ENCODE measurements at regions not wholly inside any gene's neighbourhood (a gene's known extent, or its start where the extent isn't known, plus 50 kb on each side); places are given as distances from the start of the nearest gene placed in this dataset.

DNA sequence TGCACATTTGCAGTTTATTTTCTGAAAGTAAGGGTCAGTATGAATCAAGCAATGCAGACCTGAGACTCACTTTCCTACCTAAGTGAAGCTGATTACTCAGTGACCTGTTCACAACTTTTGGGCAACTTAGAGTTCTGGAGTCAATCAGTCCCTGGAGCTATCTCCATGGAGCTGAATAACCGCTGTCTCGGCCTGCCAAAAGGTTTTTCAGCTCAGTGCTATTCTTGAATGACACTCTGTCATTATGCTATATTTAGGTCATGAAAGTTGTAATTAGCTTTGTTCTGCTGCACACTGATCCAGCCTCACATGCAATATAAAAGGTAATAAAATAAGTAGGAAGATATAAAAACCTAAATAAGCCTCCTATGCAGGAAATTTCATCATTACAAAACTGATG is 356.0 kb downstream of the BMP2 start:
- H3K27ac ChIP-seq (ENCODE audit: low read depth in 1 of 2, low read length in 1 of 2) = peak overlapping the region in 1 of 2 donors; percentile 60
- DNase-seq = no peak
- no peaks in the 10 kb centered on the region for H3K9me3 ChIP-seq (ENCODE audit: control insufficient read depth in 4 of 4, insufficient read depth in 3 of 4, low read length in 3 of 4)
- H3K4me3 ChIP-seq = no peak overlapping the region
- TF ChIP-seq, protein P1, sequence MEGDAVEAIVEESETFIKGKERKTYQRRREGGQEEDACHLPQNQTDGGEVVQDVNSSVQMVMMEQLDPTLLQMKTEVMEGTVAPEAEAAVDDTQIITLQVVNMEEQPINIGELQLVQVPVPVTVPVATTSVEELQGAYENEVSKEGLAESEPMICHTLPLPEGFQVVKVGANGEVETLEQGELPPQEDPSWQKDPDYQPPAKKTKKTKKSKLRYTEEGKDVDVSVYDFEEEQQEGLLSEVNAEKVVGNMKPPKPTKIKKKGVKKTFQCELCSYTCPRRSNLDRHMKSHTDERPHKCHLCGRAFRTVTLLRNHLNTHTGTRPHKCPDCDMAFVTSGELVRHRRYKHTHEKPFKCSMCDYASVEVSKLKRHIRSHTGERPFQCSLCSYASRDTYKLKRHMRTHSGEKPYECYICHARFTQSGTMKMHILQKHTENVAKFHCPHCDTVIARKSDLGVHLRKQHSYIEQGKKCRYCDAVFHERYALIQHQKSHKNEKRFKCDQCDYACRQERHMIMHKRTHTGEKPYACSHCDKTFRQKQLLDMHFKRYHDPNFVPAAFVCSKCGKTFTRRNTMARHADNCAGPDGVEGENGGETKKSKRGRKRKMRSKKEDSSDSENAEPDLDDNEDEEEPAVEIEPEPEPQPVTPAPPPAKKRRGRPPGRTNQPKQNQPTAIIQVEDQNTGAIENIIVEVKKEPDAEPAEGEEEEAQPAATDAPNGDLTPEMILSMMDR (IDR thresholded peaks at IDR 0.05; ENCODE audit: control extremely low read depth, extremely low read depth) = no peak
- no peak for ATAC-seq (ENCODE audit: insufficient read depth, low FRiP score)
- WGBS, 2 donors = 93 to 95% methylated on average over 2 of the region's 2 CpGs
- H3K27me3 ChIP-seq (ENCODE audit: control insufficient read depth in 3 of 3, insufficient read depth in 3 of 3, low read length in 2 of 3) = no peaks in the 10 kb centered on the region
- peaks cover 0 to 6% (median 0%) of the 10 kb centered on the region in 5 donors for H3K4me1 ChIP-seq (ENCODE audit: control insufficient read depth in 5 of 5, insufficient read depth in 5 of 5, low read length in 5 of 5)
- H3K36me3 ChIP-seq (ENCODE audit: control insufficient read depth in 4 of 4, insufficient read depth in 4 of 4, low read length in 4 of 4) = no peaks in the 10 kb centered on the region
- H3K9ac ChIP-seq (ENCODE audit: insufficient read depth in 1 of 2, low read length in 2 of 2) = no peak overlapping the region

DNA sequence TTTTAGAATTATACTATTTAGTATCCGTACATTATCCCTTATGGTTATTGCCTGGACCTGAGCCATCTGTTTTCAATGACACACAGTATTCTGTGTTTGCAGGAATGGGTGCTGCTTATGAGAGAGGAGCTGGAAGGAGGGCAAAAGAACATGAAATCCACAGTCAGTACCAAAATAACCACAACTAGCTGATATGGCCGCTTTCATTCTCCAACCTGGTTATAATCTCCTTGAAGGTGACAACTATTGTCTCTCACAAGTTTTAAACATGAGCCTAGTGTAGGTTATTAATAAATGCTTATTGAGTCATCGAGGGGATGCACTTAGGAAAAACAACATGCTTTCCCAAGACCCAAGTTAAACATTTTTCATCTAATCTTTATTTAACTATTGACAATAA is 356.6 kb downstream of the BMP2 start:
- WGBS, 2 donors = 84 to 90% methylated on average over 3 of the region's 3 CpGs
- Histone ChIP-seq H3K9me3 (ENCODE audit: control insufficient read depth in 4 of 4, insufficient read depth in 3 of 4, low read length in 3 of 4) (no peaks in the 10 kb centered on the region), H3K27ac (ENCODE audit: low read depth in 1 of 2, low read length in 1 of 2) (peak overlapping the region in 1 of 2 donors; percentile 60), H3K4me3 (no peak overlapping the region), H3K9ac (ENCODE audit: insufficient read depth in 1 of 2, low read length in 2 of 2) (no peak overlapping the region), H3K36me3 (ENCODE audit: control insufficient read depth in 4 of 4, insufficient read depth in 4 of 4, low read length in 4 of 4) (no peaks in the 10 kb centered on the region), H3K4me1 (ENCODE audit: control insufficient read depth in 5 of 5, insufficient read depth in 5 of 5, low read length in 5 of 5) (peaks cover 0 to 6% (median 0%) of the 10 kb centered on the region in 5 donors), H3K27me3 (ENCODE audit: control insufficient read depth in 3 of 3, insufficient read depth in 3 of 3, low read length in 2 of 3) (no peaks in the 10 kb centered on the region)
- DNase-seq = no peak
- TF ChIP-seq, protein P1 (IDR thresholded peaks at IDR 0.05; ENCODE audit: control extremely low read depth, extremely low read depth) = no peak
- no peak for ATAC-seq (ENCODE audit: insufficient read depth, low FRiP score)

DNA sequence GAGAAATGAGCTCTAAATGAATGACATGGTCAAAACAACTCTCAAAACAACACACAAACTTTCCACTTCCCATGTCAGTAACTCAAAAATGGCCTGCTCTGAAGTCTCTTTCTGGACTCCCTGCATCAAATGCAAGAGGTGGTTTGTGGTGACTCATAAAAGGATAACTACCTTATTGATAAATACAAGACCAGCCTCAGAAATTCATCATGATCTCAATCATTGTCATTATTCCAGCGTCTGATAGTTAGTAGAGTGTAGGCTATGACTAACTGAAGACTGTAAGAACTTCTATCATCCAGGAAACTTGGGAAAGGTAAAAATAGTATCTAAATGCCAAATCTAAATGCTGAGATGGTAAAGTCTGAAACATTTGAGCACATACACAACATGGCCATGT is 369.4 kb downstream of the BMP2 start:
- WGBS, 2 donors = 93 to 100% methylated on average over 1 of the region's 1 CpG
- ATAC-seq (ENCODE audit: insufficient read depth, low FRiP score) = no peak
- Histone ChIP-seq H3K9me3 (ENCODE audit: control insufficient read depth in 4 of 4, insufficient read depth in 3 of 4, low read length in 3 of 4) (peaks cover 0 to 3% (median 0%) of the 10 kb centered on the region in 4 donors), H3K27ac (ENCODE audit: low read depth in 1 of 2, low read length in 1 of 2) (no peak overlapping the region), H3K36me3 (ENCODE audit: control insufficient read depth in 4 of 4, insufficient read depth in 4 of 4, low read length in 4 of 4) (no peaks in the 10 kb centered on the region), H3K27me3 (ENCODE audit: control insufficient read depth in 3 of 3, insufficient read depth in 3 of 3, low read length in 2 of 3) (peaks cover 0 to 1% (median 0%) of the 10 kb centered on the region in 3 donors), H3K4me1 (ENCODE audit: control insufficient read depth in 5 of 5, insufficient read depth in 5 of 5, low read length in 5 of 5) (no peaks in the 10 kb centered on the region), H3K4me3 (no peak overlapping the region), H3K9ac (ENCODE audit: insufficient read depth in 1 of 2, low read length in 2 of 2) (no peak overlapping the region)
- DNase-seq = no peak
- TF ChIP-seq, protein P1 (IDR thresholded peaks at IDR 0.05; ENCODE audit: control extremely low read depth, extremely low read depth) = no peak

All from lung (tissue), 11 donors.